ENCODE measurements at regions not wholly inside any gene's neighbourhood (a gene's known extent, or its start where the extent isn't known, plus 50 kb on each side); places are given as distances from the start of the nearest gene placed in this dataset.

DNA sequence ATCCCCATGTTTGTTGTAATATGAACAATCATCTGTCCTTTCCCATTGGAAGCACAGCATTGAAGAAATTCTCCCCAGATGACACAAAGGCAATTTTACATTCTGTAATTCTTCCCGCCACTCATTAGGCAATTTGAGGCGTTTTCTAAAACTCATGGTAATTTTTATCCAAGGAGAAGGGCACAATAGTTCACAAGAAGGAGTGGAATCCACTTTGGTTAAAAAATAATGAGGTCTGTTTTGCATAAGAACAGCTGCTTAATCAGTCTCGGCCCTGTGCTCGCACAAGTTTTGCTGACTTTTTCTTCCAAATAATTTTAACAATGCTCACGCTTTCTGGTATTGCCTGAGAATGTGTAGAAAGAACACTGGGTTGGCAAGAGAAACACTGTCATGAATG, 94.0 kb downstream of the CAVIN4 start:
- TF ChIP-seq, protein P1, sequence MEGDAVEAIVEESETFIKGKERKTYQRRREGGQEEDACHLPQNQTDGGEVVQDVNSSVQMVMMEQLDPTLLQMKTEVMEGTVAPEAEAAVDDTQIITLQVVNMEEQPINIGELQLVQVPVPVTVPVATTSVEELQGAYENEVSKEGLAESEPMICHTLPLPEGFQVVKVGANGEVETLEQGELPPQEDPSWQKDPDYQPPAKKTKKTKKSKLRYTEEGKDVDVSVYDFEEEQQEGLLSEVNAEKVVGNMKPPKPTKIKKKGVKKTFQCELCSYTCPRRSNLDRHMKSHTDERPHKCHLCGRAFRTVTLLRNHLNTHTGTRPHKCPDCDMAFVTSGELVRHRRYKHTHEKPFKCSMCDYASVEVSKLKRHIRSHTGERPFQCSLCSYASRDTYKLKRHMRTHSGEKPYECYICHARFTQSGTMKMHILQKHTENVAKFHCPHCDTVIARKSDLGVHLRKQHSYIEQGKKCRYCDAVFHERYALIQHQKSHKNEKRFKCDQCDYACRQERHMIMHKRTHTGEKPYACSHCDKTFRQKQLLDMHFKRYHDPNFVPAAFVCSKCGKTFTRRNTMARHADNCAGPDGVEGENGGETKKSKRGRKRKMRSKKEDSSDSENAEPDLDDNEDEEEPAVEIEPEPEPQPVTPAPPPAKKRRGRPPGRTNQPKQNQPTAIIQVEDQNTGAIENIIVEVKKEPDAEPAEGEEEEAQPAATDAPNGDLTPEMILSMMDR (IDR thresholded peaks at IDR 0.05; ENCODE audit: insufficient read depth, low read length, poor library complexity, severe bottlenecking) = no peak
- TF ChIP-seq EZH2phosphoT487 (conservative IDR thresholded peaks at IDR 0.05; ENCODE audit: low read length) = no peak

Data from SU-DHL-6 (cell line).